ENCODE measurements at regions not wholly inside any gene's neighbourhood (a gene's known extent, or its start where the extent isn't known, plus 50 kb on each side); places are given as distances from the start of the nearest gene placed in this dataset.

DNA sequence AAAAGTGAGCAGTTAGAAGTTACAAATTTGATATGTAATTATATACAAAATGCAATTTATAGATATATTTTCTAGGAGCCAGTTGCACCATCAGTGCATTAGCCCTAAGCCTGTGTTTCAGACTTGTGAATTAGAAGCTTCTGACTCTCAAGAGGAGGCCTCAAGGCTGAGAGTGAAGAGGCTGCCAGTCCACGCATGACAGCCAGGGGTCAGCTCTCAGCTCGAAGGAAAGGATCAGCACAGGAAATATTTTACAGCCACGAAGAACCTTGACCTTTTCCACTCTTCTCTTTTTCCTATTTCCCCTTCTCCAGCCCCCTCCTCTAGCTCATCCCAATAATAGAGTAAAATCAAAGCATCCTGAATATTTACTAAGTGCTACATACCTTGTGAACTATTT, 642.4 kb downstream of the TRIML1 start:
- CTCF ChIA-PET: interaction anchor here (0.7 kb wide), 1 partner anchor 31 kb away, joined by 3 read pairs; no protein-coding TSS in a partner anchor
- no peak for DNase-seq (ENCODE audit: low read depth, low spot score)
- no peaks in the 10 kb centered on the region for H3K27me3 ChIP-seq (ENCODE audit: control insufficient read depth, insufficient read depth, low read length)
- no peak for ATAC-seq
- H3K4me1 ChIP-seq (ENCODE audit: control insufficient read depth, insufficient read depth, low read length): no peaks in the 10 kb centered on the region
- TF ChIP-seq SIN3A (IDR thresholded peaks at IDR 0.05; ENCODE audit: borderline replicate concordance, insufficient read depth, low read depth, low read length): no peak
- peak; percentile 69 for TF ChIP-seq CTCF (IDR thresholded peaks at IDR 0.05)
- TF ChIP-seq TCF7L2 (IDR thresholded peaks at IDR 0.05; ENCODE audit: low read depth, low read length): no peak
- TF ChIP-seq REST (IDR thresholded peaks at IDR 0.05; ENCODE audit: insufficient read depth in 1 of 2, low read depth in 2 of 2, low read length in 1 of 2): no peak
- TF ChIP-seq POLR2AphosphoS5 (IDR thresholded peaks at IDR 0.05; ENCODE audit: low read depth, low read length): no peak
- POLR2A ChIA-PET: no interaction called here
- no peaks in the 10 kb centered on the region; the same call in 1 of the 2 replicates for H3K36me3 ChIP-seq (ENCODE audit: control insufficient read depth, insufficient read depth, low read length)
- intact Hi-C loops (cut with micrococcal nuclease; ENCODE audit: unreplicated experiment): no loop called here
- no peak overlapping the region for H3K27ac ChIP-seq (ENCODE audit: low read length)
- no peaks in the 10 kb centered on the region for H3K9me3 ChIP-seq (ENCODE audit: control insufficient read depth, insufficient read depth, low read depth, low read length)
- H3K4me3 ChIP-seq (ENCODE audit: low read depth in 2 of 2, low read length in 2 of 2): no peak overlapping the region
- in situ Hi-C loops (cut with HindIII; ENCODE audit: low pct_unique_long_range_greater_than_20kb, low sequenced_read_pairs): no loop called here
- no TSS peak for BruUV-seq (replicated peaks)

- ATAC-seq (no peak), DNase-seq (ENCODE audit: low read depth, low spot score) (no peak)
- no peaks in the 10 kb centered on the region for H3K27me3 ChIP-seq (ENCODE audit: control insufficient read depth, insufficient read depth, low read length)
- intact Hi-C loops (cut with micrococcal nuclease; ENCODE audit: unreplicated experiment) (no loop called here), in situ Hi-C loops (cut with HindIII; ENCODE audit: low pct_unique_long_range_greater_than_20kb, low sequenced_read_pairs) (no loop called here)
- no peak overlapping the region for H3K4me3 ChIP-seq (ENCODE audit: low read depth in 2 of 2, low read length in 2 of 2)
- no peak for TF ChIP-seq TCF7L2 (IDR thresholded peaks at IDR 0.05; ENCODE audit: low read depth, low read length)
- no peak for TF ChIP-seq REST (IDR thresholded peaks at IDR 0.05; ENCODE audit: insufficient read depth in 1 of 2, low read depth in 2 of 2, low read length in 1 of 2)
- no peak for TF ChIP-seq POLR2AphosphoS5 (IDR thresholded peaks at IDR 0.05; ENCODE audit: low read depth, low read length)
- no peak for TF ChIP-seq SIN3A (IDR thresholded peaks at IDR 0.05; ENCODE audit: borderline replicate concordance, insufficient read depth, low read depth, low read length)
- no peak for TF ChIP-seq CTCF (IDR thresholded peaks at IDR 0.05)
- H3K27ac ChIP-seq (ENCODE audit: low read length): no peak overlapping the region
- no peaks in the 10 kb centered on the region for H3K4me1 ChIP-seq (ENCODE audit: control insufficient read depth, insufficient read depth, low read length)
- POLR2A ChIA-PET: no interaction called here
- BruUV-seq (replicated peaks): no TSS peak
- no peaks in the 10 kb centered on the region for H3K9me3 ChIP-seq (ENCODE audit: control insufficient read depth, insufficient read depth, low read depth, low read length)
- no peaks in the 10 kb centered on the region for H3K36me3 ChIP-seq (ENCODE audit: control insufficient read depth, insufficient read depth, low read length)
- CTCF ChIA-PET: interaction anchor here (0.6 kb wide), 1 partner anchor 167 kb away, joined by 4 read pairs; no protein-coding TSS in a partner anchor
These were observed 643.9 kb downstream of the TRIML1 start for GRCh38 chr4:188783175-188783574.
